ES-I3 (cell line): ENCODE measurements at regions not wholly inside any gene's neighbourhood (a gene's known extent, or its start where the extent isn't known, plus 50 kb on each side); places are given as distances from the start of the nearest gene placed in this dataset.

Source experiments
- H3K36me3 ChIP-seq: 2 replicates; pipeline ENCODE4 v1.6.1; 2013; ENCODE audit warnings: mild to moderate bottlenecking, low read length, control low read depth, moderate library complexity; ENCODE audit not compliant: insufficient read depth
- H3K4me1 ChIP-seq: 2 replicates; pipeline ENCODE4 v1.6.1; 2013; ENCODE audit warnings: mild to moderate bottlenecking, control low read depth, low read length; ENCODE audit not compliant: insufficient read depth
- H3K9ac ChIP-seq: 2 replicates; pipeline ENCODE4 v1.6.1; 2013; ENCODE audit warnings: low read depth, mild to moderate bottlenecking, low read length, moderate library complexity
- H3K9me3 ChIP-seq: 2 replicates; pipeline ENCODE4 v1.6.1; 2013; ENCODE audit warnings: mild to moderate bottlenecking, low read length, moderate library complexity; ENCODE audit not compliant: control insufficient read depth, insufficient read depth

DNA sequence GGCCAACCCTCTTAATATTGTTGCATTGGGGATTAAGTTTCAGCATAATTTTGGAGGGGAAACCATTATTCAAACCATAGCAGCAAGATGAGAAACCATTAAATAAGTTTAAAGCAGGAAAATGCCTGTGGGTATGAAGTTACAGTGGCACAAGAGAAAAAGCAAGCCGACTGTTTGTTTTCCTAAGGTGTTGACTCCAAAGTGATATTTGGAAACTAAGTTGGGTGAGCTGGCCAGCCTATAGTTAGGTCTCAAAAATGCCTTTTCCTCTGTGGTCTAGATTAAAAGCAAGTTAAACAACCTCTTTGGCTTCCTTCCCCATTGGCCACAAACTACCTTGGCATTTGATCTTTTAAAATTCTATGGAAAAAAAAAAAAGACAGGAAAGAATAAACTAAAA is 419.8 kb upstream of the AZI2 start:
- H3K36me3 ChIP-seq = no peaks in the 10 kb centered on the region
- peaks cover 8% of the 10 kb centered on the region for H3K9me3 ChIP-seq
- 0 out of 2 replicates have a peak, but pooled peaks cover 7% of the 10 kb centered on the region for H3K4me1 ChIP-seq
- H3K9ac ChIP-seq = no peak overlapping the region

DNA sequence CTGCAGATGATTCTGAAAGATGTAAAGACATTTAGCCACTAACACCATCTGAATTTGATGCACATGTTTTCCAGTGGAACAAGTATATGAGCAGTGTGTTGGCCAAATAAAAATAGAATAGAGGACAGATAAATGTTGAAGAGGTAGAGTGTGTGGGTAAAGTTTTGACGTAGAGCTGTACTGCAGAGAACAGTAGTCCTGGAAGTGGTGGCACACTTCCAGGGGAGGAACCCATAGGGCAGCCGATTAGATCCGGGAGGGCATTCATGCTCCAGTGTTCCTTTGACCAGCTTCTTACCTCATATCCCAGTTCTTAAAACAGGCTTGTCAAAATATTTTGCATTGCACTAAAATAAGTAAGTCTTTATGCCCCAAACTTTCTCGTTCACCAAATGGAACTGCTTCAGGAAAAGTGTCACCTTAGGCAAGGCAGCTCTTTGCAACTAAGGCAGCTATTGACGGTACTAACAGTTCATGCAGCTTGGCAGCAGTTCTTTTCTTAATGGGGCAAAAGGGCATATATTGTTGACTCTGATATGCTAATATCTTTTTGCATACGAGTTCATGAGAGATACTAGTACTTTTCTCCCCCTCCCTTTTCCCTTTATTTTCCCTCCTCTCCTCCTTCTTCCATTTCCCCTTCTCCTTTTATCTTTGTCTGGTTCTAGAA is 429.3 kb upstream of the AZI2 start:
- Histone ChIP-seq H3K4me1 (no peaks in the 10 kb centered on the region), H3K9ac (no peak overlapping the region), H3K9me3 (no peaks in the 10 kb centered on the region), H3K36me3 (no peaks in the 10 kb centered on the region)

DNA sequence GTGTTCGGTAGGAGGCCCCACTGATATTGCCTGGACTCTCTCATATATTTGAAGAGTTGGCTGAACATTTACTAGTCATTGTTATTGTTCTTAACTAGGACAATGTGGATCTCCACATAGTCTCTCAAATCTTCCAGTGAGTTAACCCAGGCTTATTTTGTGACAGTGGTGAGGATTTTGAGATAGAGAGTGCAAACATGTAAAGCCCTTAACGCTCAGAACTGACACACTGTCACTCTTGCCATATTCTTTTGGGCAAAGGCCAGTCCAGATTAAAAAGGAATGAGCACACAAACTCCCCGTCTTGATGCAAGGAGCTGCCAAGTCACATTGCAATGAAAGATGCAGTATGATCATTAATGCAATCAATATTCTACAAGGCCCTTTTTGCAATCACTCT is 431.9 kb upstream of the AZI2 start:
- no peak overlapping the region for H3K9ac ChIP-seq
- no peaks in the 10 kb centered on the region for H3K9me3 ChIP-seq
- H3K36me3 ChIP-seq = no peaks in the 10 kb centered on the region
- H3K4me1 ChIP-seq = no peaks in the 10 kb centered on the region

DNA sequence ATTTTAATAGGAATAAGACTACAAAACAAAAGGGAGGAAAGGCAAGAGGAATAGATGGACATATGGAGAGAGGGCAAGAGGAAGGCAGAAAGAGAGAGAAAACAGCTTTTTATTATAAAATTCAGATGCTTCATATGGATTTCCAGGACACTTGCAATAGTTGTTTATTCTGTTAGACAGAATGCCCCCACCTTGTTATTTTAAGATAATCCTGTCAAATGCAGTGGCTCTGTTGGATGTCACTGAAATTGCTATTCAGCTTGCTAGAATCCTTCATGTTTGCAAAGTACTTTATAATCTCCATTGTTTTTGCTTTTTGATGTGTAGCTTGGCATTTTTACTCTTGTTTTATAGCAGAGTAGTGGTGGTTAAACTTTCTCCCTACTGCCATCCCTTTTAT is 432.4 kb upstream of the AZI2 start:
- Histone ChIP-seq H3K9ac (no peak overlapping the region), H3K9me3 (no peaks in the 10 kb centered on the region), H3K4me1 (no peaks in the 10 kb centered on the region), H3K36me3 (no peaks in the 10 kb centered on the region)

DNA sequence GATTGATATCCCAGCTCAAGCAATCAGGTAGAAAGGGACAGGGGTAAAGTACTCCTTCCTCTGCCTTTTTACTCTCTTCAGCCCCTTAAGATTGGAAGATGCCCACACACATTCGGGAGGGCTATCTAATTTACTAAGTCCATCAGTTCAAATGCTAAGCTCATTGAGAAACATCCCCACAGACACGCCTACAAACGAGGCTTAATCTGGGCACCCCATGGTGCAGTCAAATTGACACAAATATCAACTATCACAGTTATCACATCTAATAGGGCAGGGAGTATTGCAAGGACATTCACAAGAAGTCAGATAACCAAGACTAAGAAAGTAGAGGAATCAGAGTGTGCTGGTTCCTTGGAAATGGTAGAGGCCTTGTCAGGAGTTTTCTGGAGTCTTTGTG is 437.8 kb upstream of the AZI2 start:
- no peak overlapping the region for H3K9ac ChIP-seq
- no peaks in the 10 kb centered on the region for H3K9me3 ChIP-seq
- H3K4me1 ChIP-seq = no peaks in the 10 kb centered on the region
- H3K36me3 ChIP-seq = no peaks in the 10 kb centered on the region

DNA sequence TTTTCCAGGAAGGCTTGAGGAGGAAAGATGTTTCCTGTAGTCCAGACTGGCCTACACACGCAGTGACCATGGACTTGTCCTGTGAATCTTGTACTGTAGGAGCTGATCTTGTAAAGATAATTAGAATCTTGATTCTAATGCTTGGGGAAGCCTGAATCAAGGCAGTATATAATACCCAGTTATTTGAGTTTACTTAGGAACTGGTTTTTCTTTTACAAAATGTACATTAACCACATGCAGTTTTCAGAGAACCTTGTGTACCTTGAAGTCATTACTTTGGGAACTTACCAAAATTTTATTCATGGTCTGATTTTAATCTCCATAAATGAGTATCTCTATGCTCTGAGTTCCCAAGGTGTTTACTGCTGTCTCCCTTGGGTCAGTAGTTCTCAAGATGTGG is 439.9 kb upstream of the AZI2 start:
- Histone ChIP-seq H3K4me1 (no peaks in the 10 kb centered on the region), H3K36me3 (no peaks in the 10 kb centered on the region), H3K9ac (no peak overlapping the region), H3K9me3 (no peaks in the 10 kb centered on the region)

DNA sequence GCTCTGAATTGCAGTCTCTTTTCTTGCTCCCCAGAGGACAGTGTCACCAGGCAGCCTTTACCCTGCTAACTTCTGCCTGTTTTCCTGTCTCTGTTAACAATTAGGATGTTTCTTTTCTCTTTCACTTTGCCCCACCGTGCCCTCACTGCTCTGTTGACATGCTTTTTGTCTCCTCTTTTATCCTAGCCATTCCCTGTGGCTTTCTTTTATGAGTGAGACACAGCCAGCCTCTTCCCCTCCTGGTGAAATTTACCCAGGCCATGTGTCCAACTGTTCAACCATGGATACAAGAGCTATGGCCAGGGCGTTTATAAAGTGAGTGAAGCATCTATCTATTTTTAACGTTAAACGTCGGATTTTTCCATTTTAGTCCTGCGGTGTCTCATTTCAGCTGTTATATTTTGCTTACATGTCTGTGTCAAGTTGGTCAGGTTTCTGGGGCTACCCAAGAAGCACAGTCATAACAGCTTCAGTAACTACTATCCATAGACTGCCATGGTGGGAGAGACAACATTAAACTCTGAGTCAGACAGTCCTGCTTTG is 443.2 kb upstream of the AZI2 start:
- no peak overlapping the region for H3K9ac ChIP-seq
- H3K36me3 ChIP-seq = no peaks in the 10 kb centered on the region
- H3K9me3 ChIP-seq = no peaks in the 10 kb centered on the region
- H3K4me1 ChIP-seq = no peaks in the 10 kb centered on the region

DNA sequence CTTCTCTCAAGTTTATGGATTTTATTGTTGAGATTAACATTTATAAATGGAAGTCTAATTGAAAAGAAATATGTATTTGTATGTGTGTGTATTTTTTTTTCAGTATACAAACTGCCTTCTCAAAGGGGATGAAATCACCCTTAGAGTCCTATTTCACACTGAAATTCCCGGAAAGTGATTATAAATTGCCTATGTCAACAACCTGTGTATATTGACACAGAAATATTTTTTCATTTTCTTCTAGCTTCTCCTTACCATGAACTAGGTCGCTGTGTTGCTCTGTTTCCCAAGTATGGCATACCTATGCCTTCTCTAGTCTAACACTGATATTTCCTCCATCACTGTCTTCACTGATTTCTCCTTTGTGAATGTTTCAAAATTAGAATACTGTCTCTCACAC is 444.0 kb upstream of the AZI2 start:
- Histone ChIP-seq H3K4me1 (no peaks in the 10 kb centered on the region), H3K36me3 (no peaks in the 10 kb centered on the region), H3K9me3 (no peaks in the 10 kb centered on the region), H3K9ac (no peak overlapping the region)

DNA sequence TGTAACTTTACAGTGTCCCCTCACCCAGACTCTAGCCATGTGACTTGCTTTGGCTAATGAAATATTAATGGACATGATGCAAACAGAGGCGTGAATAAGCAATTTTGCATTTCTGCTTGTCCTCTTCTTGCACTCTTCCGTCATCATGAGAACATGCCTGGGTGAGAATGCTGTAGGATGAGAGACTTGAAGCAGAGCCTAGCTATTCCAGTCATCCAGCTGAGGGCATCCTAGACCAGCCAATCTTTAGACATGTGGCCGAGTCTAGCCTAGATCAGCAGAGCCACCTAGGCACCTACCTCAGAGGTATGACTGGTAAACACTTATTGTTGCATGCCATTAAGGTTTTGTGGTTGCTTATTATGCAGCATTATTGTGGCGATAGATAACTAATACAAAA is 450.5 kb upstream of the AZI2 start:
- H3K9ac ChIP-seq = no peak overlapping the region
- no peaks in the 10 kb centered on the region for H3K9me3 ChIP-seq
- H3K4me1 ChIP-seq = no peaks in the 10 kb centered on the region
- H3K36me3 ChIP-seq = no peaks in the 10 kb centered on the region

DNA sequence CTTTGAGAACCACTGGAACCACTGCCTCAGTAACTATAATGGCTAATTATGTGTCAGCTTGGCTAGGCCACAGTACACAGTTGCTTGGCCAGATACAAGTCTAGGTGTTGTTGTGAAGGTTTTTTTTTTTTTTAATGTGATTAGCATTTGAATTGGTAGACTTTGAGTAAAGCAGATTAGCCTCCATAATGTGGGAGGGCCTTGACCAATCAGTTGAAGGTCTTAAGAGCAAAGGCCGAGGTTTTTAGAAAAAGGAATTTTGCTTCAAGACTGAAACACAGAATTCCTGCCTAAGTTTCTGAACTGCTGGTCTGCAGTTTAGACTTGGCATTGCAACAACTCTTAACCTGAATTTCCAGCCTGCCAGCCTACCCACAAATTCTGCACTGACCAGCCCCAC is 451.6 kb upstream of the AZI2 start:
- Histone ChIP-seq H3K36me3 (no peaks in the 10 kb centered on the region), H3K4me1 (no peaks in the 10 kb centered on the region), H3K9me3 (no peaks in the 10 kb centered on the region), H3K9ac (no peak overlapping the region)

DNA sequence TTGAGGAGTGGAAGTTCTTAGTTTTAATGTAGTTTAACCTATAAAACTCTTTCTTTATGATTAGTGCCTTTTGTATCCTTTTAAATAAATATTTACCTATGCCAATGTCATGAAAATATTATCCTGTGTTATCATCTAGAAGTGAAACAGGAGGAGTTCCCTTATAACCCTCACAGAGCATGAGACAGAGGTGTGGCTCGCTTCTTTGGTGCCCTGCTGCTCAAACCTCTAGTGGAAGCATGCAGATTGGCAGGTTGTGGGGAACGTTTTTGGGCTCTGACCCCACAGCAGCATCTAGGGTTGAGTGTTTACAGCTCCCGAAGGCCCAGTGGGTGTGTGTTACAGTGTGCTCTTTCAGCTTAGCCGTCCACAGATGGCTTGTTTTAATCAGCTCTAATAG is 459.4 kb upstream of the AZI2 start:
- Histone ChIP-seq H3K36me3 (no peaks in the 10 kb centered on the region), H3K9ac (no peak overlapping the region), H3K9me3 (no peaks in the 10 kb centered on the region), H3K4me1 (no peaks in the 10 kb centered on the region)

DNA sequence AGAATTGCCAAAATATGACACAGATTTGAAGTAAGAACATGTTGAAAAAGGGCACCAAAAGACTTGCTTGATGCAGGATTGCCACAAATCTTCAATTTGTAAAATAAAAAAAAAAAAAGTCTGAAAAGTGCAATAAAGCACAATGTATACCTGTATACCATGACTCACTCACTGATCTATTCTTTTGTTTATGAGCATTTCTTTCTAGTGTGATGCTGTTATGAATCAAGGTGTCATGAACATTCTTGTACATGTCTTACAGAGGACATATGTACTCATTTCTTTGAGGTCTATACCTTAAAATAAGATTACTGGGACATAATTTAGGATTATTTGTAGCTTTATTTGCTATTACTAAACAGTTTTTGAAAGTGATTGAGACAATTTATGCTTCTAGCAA is 464.9 kb upstream of the RBMS3 start:
- no peaks in the 10 kb centered on the region for H3K36me3 ChIP-seq
- H3K9me3 ChIP-seq = no peaks in the 10 kb centered on the region
- H3K9ac ChIP-seq = no peak overlapping the region
- H3K4me1 ChIP-seq = no peaks in the 10 kb centered on the region

DNA sequence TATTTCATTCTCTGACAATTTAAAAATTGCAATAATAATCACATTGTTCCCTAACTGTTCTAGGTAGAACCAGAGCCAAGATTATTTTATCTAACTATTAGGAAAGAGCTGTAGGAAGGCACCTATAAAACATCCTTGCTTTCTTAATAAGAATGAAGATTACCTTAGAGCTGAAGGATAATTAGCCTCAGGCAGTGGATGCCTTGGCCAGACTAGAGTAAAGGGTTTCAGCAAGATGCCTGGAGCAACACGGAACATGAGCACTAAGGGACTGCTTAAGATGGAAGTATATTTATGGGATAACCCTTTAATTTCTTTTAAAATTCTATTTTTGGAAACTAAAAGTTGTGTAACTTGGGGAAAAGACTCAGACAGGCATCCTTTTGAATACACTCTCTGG is 456.6 kb upstream of the RBMS3 start:
- H3K9ac ChIP-seq = no peak overlapping the region
- H3K36me3 ChIP-seq = no peaks in the 10 kb centered on the region
- no peaks in the 10 kb centered on the region for H3K4me1 ChIP-seq
- no peaks in the 10 kb centered on the region for H3K9me3 ChIP-seq

DNA sequence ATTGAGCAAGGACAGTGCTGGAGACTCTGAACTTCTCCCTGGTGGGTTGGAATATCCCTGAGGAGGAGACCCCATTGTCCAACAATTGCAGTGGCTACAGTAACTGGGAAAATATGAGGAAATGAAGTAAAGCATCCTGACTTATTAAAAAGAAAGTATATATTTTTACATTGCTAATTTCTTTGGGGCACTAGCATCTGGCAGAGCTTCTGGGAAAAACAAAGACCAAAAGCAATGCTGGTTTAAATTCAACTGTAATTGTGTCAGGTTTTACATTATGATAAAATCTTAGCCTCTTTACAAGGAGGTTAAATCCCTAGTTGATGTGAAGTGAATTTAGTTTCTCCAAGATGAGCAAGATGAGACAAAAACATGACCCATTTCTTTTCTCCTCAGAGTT is 454.0 kb upstream of the RBMS3 start:
- Histone ChIP-seq H3K9ac (no peak overlapping the region), H3K9me3 (no peaks in the 10 kb centered on the region), H3K36me3 (no peaks in the 10 kb centered on the region), H3K4me1 (no peaks in the 10 kb centered on the region)

DNA sequence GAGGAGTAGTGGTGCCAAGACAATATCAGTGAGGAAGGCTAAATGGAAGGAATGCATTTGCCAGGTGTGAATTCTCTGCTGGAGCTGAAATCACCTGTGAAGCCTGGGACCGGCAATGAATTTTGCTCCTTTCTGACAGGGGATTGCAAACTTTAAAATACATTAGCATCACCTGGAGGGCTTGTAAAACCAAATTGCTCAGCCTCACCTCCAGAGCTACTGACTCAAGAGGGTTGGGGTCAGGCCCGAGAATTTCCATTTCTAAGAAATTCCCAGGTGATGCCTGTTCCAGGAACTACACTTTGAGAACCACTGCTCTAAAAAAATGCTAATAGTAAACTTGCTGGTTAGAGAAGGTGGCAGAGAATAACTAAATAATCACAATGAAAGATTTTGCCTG is 445.6 kb upstream of the RBMS3 start:
- Histone ChIP-seq H3K36me3 (no peaks in the 10 kb centered on the region), H3K9ac (no peak overlapping the region), H3K9me3 (no peaks in the 10 kb centered on the region), H3K4me1 (no peaks in the 10 kb centered on the region)

DNA sequence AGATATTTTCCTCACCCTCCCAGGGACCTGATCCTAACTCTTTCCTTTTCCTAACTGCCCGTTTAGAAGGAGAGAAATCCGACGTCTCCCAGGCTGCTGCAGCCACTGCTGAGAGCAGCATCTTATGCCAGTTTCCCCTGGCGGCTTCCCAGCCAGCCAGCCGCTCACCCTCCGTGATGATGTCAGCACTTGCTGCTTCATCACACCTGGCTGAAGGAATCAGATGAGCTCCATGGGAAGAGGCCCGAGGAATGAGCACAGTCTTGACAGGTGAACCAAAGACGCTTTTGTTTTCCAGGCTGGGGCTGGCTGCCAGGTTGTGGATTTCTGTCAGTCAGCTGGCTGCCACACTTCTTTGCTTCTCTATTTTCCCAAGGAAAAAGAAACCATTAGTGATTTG is 445.1 kb upstream of the RBMS3 start:
- H3K9ac ChIP-seq = no peak overlapping the region
- H3K9me3 ChIP-seq = no peaks in the 10 kb centered on the region
- no peaks in the 10 kb centered on the region for H3K36me3 ChIP-seq
- no peaks in the 10 kb centered on the region for H3K4me1 ChIP-seq
